Vagina (tissue), 2 donors: ENCODE measurements at regions not wholly inside any gene's neighbourhood (a gene's known extent, or its start where the extent isn't known, plus 50 kb on each side); places are given as distances from the start of the nearest gene placed in this dataset.

ENCODE experiments used
- DNase-seq, 2 donors: peaks; one replicate each; pipeline ENCODE4 v3.0.0-alpha.2; 2017; ENCODE audit errors: extremely low spot score in 2 of 2
- H3K27ac ChIP-seq: fragments of 200-600 bp; sonication (generic); one replicate; pipeline ENCODE4 v1.5.1; 2019
- H3K27me3 ChIP-seq: fragments of 200-600 bp; sonication (generic); one replicate; pipeline ENCODE4 v1.5.1; 2019
- H3K36me3 ChIP-seq, 2 donors: fragments of 200-600 bp; sonication (generic); one replicate each; pipeline ENCODE4 v1.5.1; 2017 to 2019
- H3K4me1 ChIP-seq: fragments of 200-600 bp; sonication (generic); one replicate; pipeline ENCODE4 v1.5.1; 2019
- H3K4me3 ChIP-seq, 2 donors: fragments of 200-600 bp; sonication (generic); 1 replicate in 1 of 2; 2 replicates in 1 of 2; pipeline ENCODE4 v1.5.1; 2016 to 2019
- H3K9me3 ChIP-seq: fragments of 200-600 bp; sonication (generic); one replicate; pipeline ENCODE4 v1.5.1; 2019
- CTCF ChIP-seq, 3 experiments: fragments of 450-650 bp in 2 of 3; fragments of 200-600 bp in 1 of 3; sonication (generic) in 1 of 3; IDR thresholded peaks; one replicate each; pipeline ENCODE4 v1.5.1; 2017 to 2019; ENCODE audit warnings: antibody characterized with exemption in 3 of 3, mild to moderate bottlenecking in 2 of 3, moderate library complexity in 2 of 3
- POLR2A ChIP-seq, 2 donors: fragments of 450-650 bp; IDR thresholded peaks; one replicate each; pipeline ENCODE4 v1.6.1; 2017; ENCODE audit warnings: antibody characterized with exemption in 2 of 2, mild to moderate bottlenecking in 2 of 2, moderate library complexity in 2 of 2
- POLR2AphosphoS5 ChIP-seq, 2 donors: sonication (generic); formaldehyde crosslinking; IDR thresholded peaks; one replicate each; pipeline ENCODE4 v1.9.0; 2017; ENCODE audit warnings: antibody characterized with exemption in 2 of 2, mild to moderate bottlenecking in 2 of 2, low read depth in 1 of 2; ENCODE audit not compliant: insufficient read depth in 1 of 2
- intact Hi-C: fragments of 100-400 bp; cut with DNase I; formaldehyde crosslinking; loops from one replicate; pipeline ENCODE4 v1.15.1; 2023

- Histone ChIP-seq H3K36me3 (no peaks in the 10 kb centered on the region), H3K27me3 (no peaks in the 10 kb centered on the region), H3K4me3 (no peak overlapping the region), H3K27ac (no peak overlapping the region), H3K9me3 (no peaks in the 10 kb centered on the region), H3K4me1 (no peaks in the 10 kb centered on the region)
- TF ChIP-seq CTCF (IDR thresholded peaks at IDR 0.05) (no peak), POLR2A (IDR thresholded peaks at IDR 0.05) (no peak)
- intact Hi-C loops = no loop called here
- DNase-seq = no peak
Measured at GRCh38 chr6:148027201-148027600, 315.4 kb upstream of the SASH1 start.

- intact Hi-C loops = no loop called here
- Histone ChIP-seq H3K9me3 (no peaks in the 10 kb centered on the region), H3K4me1 (no peaks in the 10 kb centered on the region), H3K4me3 (no peak overlapping the region), H3K27ac (no peak overlapping the region), H3K27me3 (no peaks in the 10 kb centered on the region), H3K36me3 (no peaks in the 10 kb centered on the region)
- no peak for TF ChIP-seq POLR2AphosphoS5 (IDR thresholded peaks at IDR 0.05; ENCODE audit: insufficient read depth in 1 of 2, low read depth in 1 of 2)
- no peak for TF ChIP-seq POLR2A (IDR thresholded peaks at IDR 0.05)
- no peak for TF ChIP-seq CTCF (IDR thresholded peaks at IDR 0.05)
- DNase-seq = no peak
Measured at GRCh38 chr6:148035806-148036390, 306.7 kb upstream of the SASH1 start.

- TF ChIP-seq POLR2AphosphoS5 (IDR thresholded peaks at IDR 0.05; ENCODE audit: insufficient read depth in 1 of 2, low read depth in 1 of 2) = no peak
- no peak for TF ChIP-seq POLR2A (IDR thresholded peaks at IDR 0.05)
- no peak for TF ChIP-seq CTCF (IDR thresholded peaks at IDR 0.05)
- Histone ChIP-seq H3K4me1 (no peaks in the 10 kb centered on the region), H3K4me3 (no peak overlapping the region), H3K27me3 (no peaks in the 10 kb centered on the region), H3K27ac (no peak overlapping the region), H3K36me3 (no peaks in the 10 kb centered on the region), H3K9me3 (no peaks in the 10 kb centered on the region)
- DNase-seq = no peak
- intact Hi-C loops = no loop called here
Measured at GRCh38 chr6:148037496-148037895, 305.1 kb upstream of the SASH1 start.

GRCh38 chr6:148041546-148041945 lies 301.1 kb upstream of the SASH1 start:
- Histone ChIP-seq H3K4me3 (no peak overlapping the region), H3K36me3 (no peaks in the 10 kb centered on the region), H3K4me1 (no peaks in the 10 kb centered on the region), H3K9me3 (no peaks in the 10 kb centered on the region), H3K27ac (no peak overlapping the region), H3K27me3 (no peaks in the 10 kb centered on the region)
- DNase-seq = no peak
- intact Hi-C loops = no loop called here
- TF ChIP-seq POLR2A (IDR thresholded peaks at IDR 0.05) (no peak), CTCF (IDR thresholded peaks at IDR 0.05) (no peak), POLR2AphosphoS5 (IDR thresholded peaks at IDR 0.05; ENCODE audit: insufficient read depth in 1 of 2, low read depth in 1 of 2) (no peak)

- no peaks in the 10 kb centered on the region for H3K9me3 ChIP-seq
- H3K4me1 ChIP-seq = no peaks in the 10 kb centered on the region
- H3K27ac ChIP-seq = no peak overlapping the region
- intact Hi-C loops = no loop called here
- no peak for DNase-seq
- no peaks in the 10 kb centered on the region for H3K27me3 ChIP-seq
- H3K36me3 ChIP-seq = no peaks in the 10 kb centered on the region
- H3K4me3 ChIP-seq = no peak overlapping the region
- TF ChIP-seq CTCF (IDR thresholded peaks at IDR 0.05) = no peak
- TF ChIP-seq POLR2A (IDR thresholded peaks at IDR 0.05) = no peak
- no peak for TF ChIP-seq POLR2AphosphoS5 (IDR thresholded peaks at IDR 0.05; ENCODE audit: insufficient read depth in 1 of 2, low read depth in 1 of 2)
Measured at GRCh38 chr6:148042536-148042935, 300.1 kb upstream of the SASH1 start.
